A673 (cell line): ENCODE measurements at regions not wholly inside any gene's neighbourhood (a gene's known extent, or its start where the extent isn't known, plus 50 kb on each side); places are given as distances from the start of the nearest gene placed in this dataset.
"Not testable (repeated sequence)": the region's sequence is repeated elsewhere in the genome, so short reads cannot be mapped to it uniquely, and the experiment has no call there.

Experiments used
- BruUV-seq: library from RNA; stranded (reverse); fragments of 400-500 nt; replicated peaks from 2 replicates; lab custom pipeline; 2021; lab: Mats Ljungman, UMichigan
- CTCF ChIA-PET: fragments of 300-600 bp; sonication (Branson Sonifier 250); formaldehyde crosslinking; loops from one replicate; lab custom pipeline; 2022; ENCODE audit warnings: antibody characterized with exemption; lab: Charles Lee
- POLR2A ChIA-PET: fragments of 300-600 bp; sonication (Branson Sonifier 250); formaldehyde crosslinking; loops from one replicate; lab custom pipeline; 2022; ENCODE audit warnings: antibody characterized with exemption; ENCODE audit not compliant: low non-redundant PET; lab: Charles Lee
- DNase-seq: peaks from one replicate; pipeline ENCODE4 v3.0.0-alpha.2; 2015; ENCODE audit warnings: low spot score
- H3K27ac ChIP-seq: fragments of 200-600 bp; sonication (generic); 2 replicates; pipeline ENCODE4 v1.5.1; 2016; ENCODE audit warnings: mixed run types, low read depth, mild to moderate bottlenecking, mixed read lengths, antibody characterized with exemption, low read length; ENCODE audit not compliant: poor library complexity, severe bottlenecking
- H3K27me3 ChIP-seq: fragments of 200-600 bp; sonication (generic); replicated peaks from 2 replicates; pipeline ENCODE4 v1.6.1; 2017; ENCODE audit warnings: mixed run types, low read depth, mild to moderate bottlenecking, mixed read lengths, antibody characterized with exemption, low read length; ENCODE audit not compliant: insufficient read depth, poor library complexity
- H3K36me3 ChIP-seq: fragments of 200-600 bp; sonication (generic); 2 replicates; pipeline ENCODE4 v1.6.1; 2016; ENCODE audit warnings: mixed run types, mild to moderate bottlenecking, mixed read lengths, antibody characterized with exemption, low read length; ENCODE audit not compliant: insufficient read depth, poor library complexity, severe bottlenecking
- H3K4me1 ChIP-seq: fragments of 200-600 bp; sonication (generic); 2 replicates; pipeline ENCODE4 v1.6.1; 2017; ENCODE audit warnings: mixed run types, mild to moderate bottlenecking, mixed read lengths, antibody characterized with exemption, low read length; ENCODE audit not compliant: insufficient read depth, poor library complexity, severe bottlenecking
- H3K4me3 ChIP-seq: fragments of 200-600 bp; sonication (generic); 2 replicates; pipeline ENCODE4 v1.5.1; 2016; ENCODE audit warnings: low read depth, mixed run types, mild to moderate bottlenecking, mixed read lengths, low read length; ENCODE audit not compliant: poor library complexity, severe bottlenecking
- H3K9me3 ChIP-seq: fragments of 200-600 bp; sonication (generic); 2 replicates; pipeline ENCODE4 v1.6.1; 2016; ENCODE audit warnings: mixed run types, low read depth, mild to moderate bottlenecking, mixed read lengths, antibody characterized with exemption, low read length; ENCODE audit not compliant: poor library complexity, severe bottlenecking
- CTCF ChIP-seq: fragments of 300-800, 200-600 bp; sonication (generic); conservative IDR thresholded peaks from 2 replicates; pipeline ENCODE4 v1.5.1; 2017; ENCODE audit warnings: low read depth, mild to moderate bottlenecking, antibody characterized with exemption, low read length, moderate library complexity, mixed read lengths
- EZH2 ChIP-seq: fragments of 200-600 bp; sonication (generic); IDR thresholded peaks from 2 replicates; pipeline ENCODE4 v1.6.1; 2017; ENCODE audit warnings: borderline replicate concordance, low read depth, mild to moderate bottlenecking, mixed read lengths, antibody characterized with exemption, low read length; ENCODE audit not compliant: poor library complexity, severe bottlenecking
- intact Hi-C: fragments of 100-400 bp; cut with micrococcal nuclease; formaldehyde crosslinking; loops from one replicate; pipeline ENCODE4 v1.10.0; 2022; ENCODE audit not compliant: unreplicated experiment

GRCh38 chr1:112818990-112819689 is 104.0 kb upstream of the PPM1J start:
- peak; percentile 58 for DNase-seq
- no peaks in the 10 kb centered on the region for H3K36me3 ChIP-seq
- H3K27ac ChIP-seq, result no peak overlapping the region
- no peaks in the 10 kb centered on the region for H3K9me3 ChIP-seq
- ChIA-PET POLR2A (no interaction called here), CTCF (interaction anchor here (0.6 kb wide), 3 partner anchors 201 to 1159 kb away, joined by 3 to 5 read pairs (median 4); no protein-coding TSS in a partner anchor)
- peaks cover 4% of the 10 kb centered on the region for H3K4me1 ChIP-seq
- TF ChIP-seq EZH2 (no peak), CTCF (no peak)
- intact Hi-C loops, result no loop called here
- H3K4me3 ChIP-seq, result no peak overlapping the region
- BruUV-seq, result no TSS peak
- no peaks in the 10 kb centered on the region for H3K27me3 ChIP-seq

- no peaks in the 10 kb centered on the region for H3K27me3 ChIP-seq
- ChIA-PET POLR2A (no interaction called here), CTCF (no interaction called here)
- intact Hi-C loops, result no loop called here
- no peaks in the 10 kb centered on the region for H3K36me3 ChIP-seq
- no peaks in the 10 kb centered on the region for H3K9me3 ChIP-seq
- peaks cover 4% of the 10 kb centered on the region for H3K4me1 ChIP-seq
- no peak overlapping the region for H3K27ac ChIP-seq
- no peak for DNase-seq
- no TSS peak for BruUV-seq
- TF ChIP-seq EZH2 (no peak), CTCF (no peak)
- no peak overlapping the region for H3K4me3 ChIP-seq
Measured at GRCh38 chr1:112817555-112818373, 102.6 kb upstream of the PPM1J start.

- Histone ChIP-seq H3K4me3 (no peak overlapping the region), H3K9me3 (no peaks in the 10 kb centered on the region), H3K27ac (no peak overlapping the region), H3K27me3 (no peaks in the 10 kb centered on the region), H3K4me1 (peaks cover 4% of the 10 kb centered on the region), H3K36me3 (no peaks in the 10 kb centered on the region)
- intact Hi-C loops, result no loop called here
- TF ChIP-seq CTCF (no peak), EZH2 (no peak)
- no TSS peak for BruUV-seq
- POLR2A ChIA-PET, result no interaction called here
- CTCF ChIA-PET, result no interaction called here
- no peak for DNase-seq
Measured at GRCh38 chr1:112815376-112815775, 100.2 kb upstream of the PPM1J start.

- H3K27ac ChIP-seq, intact Hi-C loops, H3K9me3 ChIP-seq, BruUV-seq, DNase-seq, CTCF ChIA-PET, H3K36me3 ChIP-seq, H3K4me1 ChIP-seq, POLR2A ChIA-PET, H3K27me3 ChIP-seq, H3K4me3 ChIP-seq: not testable (repeated sequence)
Measured at GRCh38 chr1:112814645-112815044, 99.5 kb upstream of the PPM1J start.
